CD4-positive, alpha-beta T cell treated with Interleukin-15 for 1 hour (primary cell): ENCODE measurements at regions not wholly inside any gene's neighbourhood (a gene's known extent, or its start where the extent isn't known, plus 50 kb on each side); places are given as distances from the start of the nearest gene placed in this dataset.
"Not testable (repeated sequence)": the region's sequence is repeated elsewhere in the genome, so short reads cannot be mapped to it uniquely, and the experiment has no call there.

ENCODE experiments used
- DNase-seq: peaks from one replicate; pipeline ENCODE4 v3.0.0-alpha.2; 2020

GRCh38 chr7:155397758-155398714 lies 59.9 kb upstream of the EN2 start:
- DNase-seq = not testable (repeated sequence)

GRCh38 chr7:155398944-155399343 lies 59.0 kb upstream of the EN2 start:
- DNase-seq = no peak

GRCh38 chr7:155399577-155399976 lies 58.4 kb upstream of the EN2 start:
- DNase-seq = no peak

DNA sequence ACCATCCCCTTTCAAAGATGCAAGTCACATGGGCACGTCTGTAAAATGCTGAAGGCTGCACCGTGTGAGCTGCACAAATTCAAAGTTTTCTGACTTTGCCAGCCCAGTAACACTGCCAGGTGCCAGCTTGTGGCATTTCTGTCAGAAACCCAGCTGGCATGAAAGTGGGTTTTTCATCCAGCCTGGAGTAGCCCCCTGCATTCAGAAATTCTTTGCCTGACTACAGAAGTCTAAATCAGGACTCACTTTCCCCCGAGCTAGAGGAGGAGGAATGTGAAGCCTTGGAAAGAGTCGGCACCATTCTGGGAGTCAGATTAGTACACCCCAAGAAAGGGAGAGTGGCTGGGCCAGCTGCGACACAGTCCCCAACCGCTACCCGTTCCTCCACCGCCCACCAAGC lies 56.7 kb upstream of the EN2 start:
- DNase-seq = no peak

DNA sequence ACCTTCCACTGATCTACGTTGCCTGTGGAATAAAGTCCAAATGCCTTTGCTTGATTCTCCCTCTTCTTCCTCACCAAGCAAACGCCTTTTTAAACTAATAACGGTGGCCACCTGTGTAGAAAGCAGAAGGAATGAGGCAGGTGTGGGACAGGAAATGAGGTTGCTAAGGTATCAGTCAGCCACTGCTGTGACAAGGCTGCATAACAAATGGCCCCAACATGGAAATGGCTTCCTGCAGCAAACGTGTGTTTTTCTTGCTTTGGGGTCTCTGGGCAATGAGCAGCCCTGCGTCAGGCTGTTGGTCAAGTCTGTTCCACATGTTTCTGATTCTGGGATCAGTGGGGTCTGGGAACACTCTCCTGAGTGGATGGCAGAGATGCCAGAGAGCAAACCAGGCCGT lies 56.0 kb upstream of the EN2 start:
- no peak for DNase-seq

GRCh38 chr7:155402941-155403340 lies 55.0 kb upstream of the EN2 start:
- no peak for DNase-seq

DNA sequence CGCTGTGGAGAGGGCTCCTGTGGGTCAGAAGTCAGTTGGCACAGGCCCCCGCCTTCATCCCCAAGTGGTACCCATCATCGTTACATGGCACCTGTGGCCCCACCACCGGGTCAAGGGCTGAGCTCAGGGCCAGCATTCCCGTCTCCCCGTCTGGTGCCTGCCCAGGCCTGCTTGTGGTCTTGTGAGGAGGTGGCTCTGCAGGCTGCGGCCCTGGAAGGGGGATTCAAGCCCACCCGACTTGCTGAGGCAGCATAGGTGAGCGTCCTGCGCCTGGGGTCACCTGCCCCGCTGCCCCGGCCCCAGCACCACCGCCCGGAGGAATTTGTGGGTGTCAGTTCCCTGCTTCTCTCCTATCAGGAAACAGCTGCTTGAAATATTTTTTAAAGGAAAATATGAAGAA lies 53.0 kb upstream of the EN2 start:
- DNase-seq = no peak

DNA sequence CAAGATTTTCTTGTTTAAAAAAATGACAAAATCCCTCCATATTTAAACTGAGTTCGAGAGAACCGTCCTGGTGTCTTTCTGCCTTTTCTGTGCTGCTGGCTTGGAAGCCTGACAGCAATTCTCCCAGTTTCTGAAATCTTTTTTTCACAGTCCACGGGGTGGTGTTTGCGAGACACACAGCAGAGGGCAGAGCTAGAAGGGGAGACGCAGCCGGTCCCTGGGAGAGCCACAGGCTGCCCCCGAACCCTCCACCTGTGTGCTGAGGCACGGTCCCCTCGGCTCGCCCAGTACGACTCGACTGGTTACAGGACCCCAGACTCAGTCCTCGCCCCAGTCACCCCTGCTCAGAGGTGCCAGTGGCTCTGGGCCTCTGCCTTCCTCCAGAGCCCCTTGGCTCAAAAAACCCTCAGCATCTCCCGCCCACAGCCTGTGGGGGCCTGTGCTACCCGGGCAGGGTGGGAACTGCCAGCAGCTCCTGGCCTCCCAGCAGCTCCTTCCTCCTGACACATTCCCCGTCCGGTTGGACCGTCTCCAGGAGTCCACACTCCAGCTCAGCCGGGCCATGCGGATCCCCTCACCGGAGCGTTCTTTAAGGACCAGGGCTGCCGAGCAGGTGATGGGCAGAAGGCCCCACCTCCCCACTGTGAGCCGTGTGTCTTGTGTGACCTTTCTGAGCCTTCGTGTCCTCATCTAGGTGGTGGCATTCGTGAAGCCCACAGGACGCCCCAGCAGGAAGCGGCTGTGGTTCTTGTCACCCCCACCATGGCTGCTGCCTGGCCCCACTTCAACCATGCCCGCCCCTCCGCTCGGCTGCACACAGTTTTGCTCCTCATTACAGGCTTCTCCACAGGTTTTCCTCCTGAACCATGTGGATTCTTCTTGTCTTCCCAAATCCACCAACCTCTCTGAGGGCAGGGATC lies 52.3 kb upstream of the EN2 start:
- DNase-seq = no peak

GRCh38 chr7:155407799-155408198 lies 50.1 kb upstream of the EN2 start:
- no peak for DNase-seq
